ENCODE measurements at regions not wholly inside any gene's neighbourhood (a gene's known extent, or its start where the extent isn't known, plus 50 kb on each side); places are given as distances from the start of the nearest gene placed in this dataset.

DNA sequence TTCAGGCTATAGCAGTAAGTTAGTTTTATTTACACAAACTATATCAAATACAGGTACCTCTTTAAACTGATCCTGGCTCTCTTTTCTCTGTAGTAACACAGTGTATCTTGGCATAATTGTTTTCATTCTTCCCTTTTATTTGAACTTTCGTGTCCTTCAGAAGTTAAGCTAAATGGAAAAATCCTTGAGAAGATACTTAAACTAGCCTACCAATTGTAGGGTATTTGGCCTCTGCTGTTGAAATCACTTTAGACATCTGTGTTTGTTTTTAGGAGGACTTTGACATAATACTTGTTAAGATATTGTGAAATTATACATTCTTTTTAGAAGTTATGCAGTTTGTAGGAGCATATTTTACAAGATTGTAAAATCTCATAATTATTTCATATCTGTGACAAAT, 90.3 kb upstream of the GK2 start:
- Histone ChIP-seq H3K4me3 (no peak overlapping the region), H3K36me3 (no peaks in the 10 kb centered on the region)

DNA sequence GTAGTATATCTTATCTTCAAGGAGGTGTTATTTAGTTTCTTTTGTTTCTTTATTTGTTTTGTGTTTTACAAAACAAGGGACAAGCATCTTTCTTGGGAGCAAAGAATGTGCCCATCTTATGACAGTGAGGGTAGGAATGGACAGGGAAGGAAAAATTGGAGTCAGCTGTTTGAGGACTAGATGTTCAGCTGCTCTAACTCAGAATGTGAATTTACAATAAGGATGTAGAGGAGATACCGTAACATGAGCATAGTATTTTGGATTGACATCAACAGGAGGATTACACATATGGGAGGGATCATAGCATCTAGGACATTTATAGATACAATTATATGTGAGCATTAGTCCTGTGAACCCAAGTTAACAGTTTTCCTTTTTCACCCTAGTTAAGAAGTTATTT, 89.0 kb upstream of the GK2 start:
- TF ChIP-seq, protein P1, sequence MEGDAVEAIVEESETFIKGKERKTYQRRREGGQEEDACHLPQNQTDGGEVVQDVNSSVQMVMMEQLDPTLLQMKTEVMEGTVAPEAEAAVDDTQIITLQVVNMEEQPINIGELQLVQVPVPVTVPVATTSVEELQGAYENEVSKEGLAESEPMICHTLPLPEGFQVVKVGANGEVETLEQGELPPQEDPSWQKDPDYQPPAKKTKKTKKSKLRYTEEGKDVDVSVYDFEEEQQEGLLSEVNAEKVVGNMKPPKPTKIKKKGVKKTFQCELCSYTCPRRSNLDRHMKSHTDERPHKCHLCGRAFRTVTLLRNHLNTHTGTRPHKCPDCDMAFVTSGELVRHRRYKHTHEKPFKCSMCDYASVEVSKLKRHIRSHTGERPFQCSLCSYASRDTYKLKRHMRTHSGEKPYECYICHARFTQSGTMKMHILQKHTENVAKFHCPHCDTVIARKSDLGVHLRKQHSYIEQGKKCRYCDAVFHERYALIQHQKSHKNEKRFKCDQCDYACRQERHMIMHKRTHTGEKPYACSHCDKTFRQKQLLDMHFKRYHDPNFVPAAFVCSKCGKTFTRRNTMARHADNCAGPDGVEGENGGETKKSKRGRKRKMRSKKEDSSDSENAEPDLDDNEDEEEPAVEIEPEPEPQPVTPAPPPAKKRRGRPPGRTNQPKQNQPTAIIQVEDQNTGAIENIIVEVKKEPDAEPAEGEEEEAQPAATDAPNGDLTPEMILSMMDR (IDR thresholded peaks at IDR 0.05), result no peak
- TF ChIP-seq EP300 (IDR thresholded peaks at IDR 0.05) (no peak), POLR2A (IDR thresholded peaks at IDR 0.05) (no peak)
- Histone ChIP-seq H3K4me3 (no peak overlapping the region), H3K36me3 (no peaks in the 10 kb centered on the region), H3K9me3 (no peaks in the 10 kb centered on the region), H3K4me1 (ENCODE audit: insufficient read depth) (no peaks in the 10 kb centered on the region), H3K27me3 (no peaks in the 10 kb centered on the region), H3K27ac (no peak overlapping the region)
- WGBS, 3 donors, result 78 to 82% (median 79%) methylated on average over 1 of the region's 1 CpG
- DNase-seq, result no peak
- intact Hi-C loops (cut with DNase I), result no loop called here

More for the DNA sequence above, 90.3 kb upstream of the GK2 start:
- 15 to 42% (median 16%) methylated on average over 1 of the region's 1 CpG for WGBS, 3 donors
- Histone ChIP-seq H3K4me1 (ENCODE audit: insufficient read depth) (no peaks in the 10 kb centered on the region), H3K27ac (no peak overlapping the region), H3K27me3 (no peaks in the 10 kb centered on the region), H3K9me3 (no peaks in the 10 kb centered on the region)
- no peak for DNase-seq
- TF ChIP-seq POLR2A (IDR thresholded peaks at IDR 0.05) (no peak), EP300 (IDR thresholded peaks at IDR 0.05) (no peak)
- TF ChIP-seq, protein P1 (IDR thresholded peaks at IDR 0.05), result no peak
- intact Hi-C loops (cut with DNase I), result no loop called here

DNA sequence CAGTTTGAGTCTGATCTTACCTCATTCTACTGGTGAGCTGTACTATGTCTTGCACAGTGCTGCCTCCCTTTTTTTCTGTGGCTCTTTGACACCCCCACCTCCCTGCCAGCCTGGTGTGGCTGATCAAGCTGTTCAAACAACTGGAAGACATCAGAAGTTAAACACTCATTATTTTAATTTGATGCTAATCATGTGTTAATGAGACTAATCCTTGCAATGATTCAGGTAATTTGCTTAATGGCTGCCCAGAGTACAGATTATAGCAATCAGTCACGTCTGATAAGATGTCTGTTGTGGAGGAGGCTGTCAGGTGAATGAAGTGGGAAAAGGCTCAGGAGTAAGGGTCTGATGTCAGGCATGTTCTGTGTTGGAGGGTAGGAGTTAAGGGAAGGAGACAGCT, 87.4 kb upstream of the GK2 start:
- no peaks in the 10 kb centered on the region for H3K27me3 ChIP-seq
- H3K4me3 ChIP-seq, result no peak overlapping the region
- no peak overlapping the region for H3K27ac ChIP-seq
- no peak for DNase-seq
- WGBS, 3 donors, result 16 to 25% (median 17%) methylated on average over 1 of the region's 1 CpG
- TF ChIP-seq EP300 (IDR thresholded peaks at IDR 0.05) (no peak), POLR2A (IDR thresholded peaks at IDR 0.05) (no peak)
- TF ChIP-seq, protein P1 (IDR thresholded peaks at IDR 0.05), result no peak
- no peaks in the 10 kb centered on the region for H3K9me3 ChIP-seq
- no peaks in the 10 kb centered on the region for H3K36me3 ChIP-seq
- intact Hi-C loops (cut with DNase I), result no loop called here
- no peaks in the 10 kb centered on the region for H3K4me1 ChIP-seq (ENCODE audit: insufficient read depth)

DNA sequence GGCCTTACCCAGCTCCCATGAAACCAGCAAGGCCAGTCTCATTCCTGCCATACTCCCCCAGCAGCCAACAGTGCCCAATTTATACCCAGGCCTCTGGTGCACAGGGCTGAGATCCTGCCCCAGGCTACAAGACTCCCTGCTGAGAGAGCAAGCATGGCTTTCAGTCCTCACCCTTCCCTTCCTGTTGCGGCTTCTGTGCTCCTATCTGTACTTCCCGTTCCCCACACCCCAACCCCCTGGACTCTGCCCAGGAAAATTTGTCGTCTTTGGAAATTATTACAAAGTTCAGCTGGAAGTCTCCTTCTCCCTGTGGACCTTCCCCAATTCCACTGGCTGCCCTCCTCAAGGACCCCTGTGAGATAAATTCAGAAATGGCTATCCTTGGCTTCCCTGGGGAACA, 84.1 kb upstream of the GK2 start:
- no peak overlapping the region for H3K27ac ChIP-seq
- H3K36me3 ChIP-seq, result no peaks in the 10 kb centered on the region
- TF ChIP-seq EP300 (IDR thresholded peaks at IDR 0.05), result no peak
- TF ChIP-seq POLR2A (IDR thresholded peaks at IDR 0.05), result no peak
- TF ChIP-seq, protein P1 (IDR thresholded peaks at IDR 0.05), result no peak
- intact Hi-C loops (cut with DNase I), result no loop called here
- no peaks in the 10 kb centered on the region for H3K9me3 ChIP-seq
- no peak for DNase-seq
- H3K4me3 ChIP-seq, result no peak overlapping the region
- 37 to 44% (median 44%) methylated on average over 3 of the region's 3 CpGs for WGBS, 3 donors
- H3K4me1 ChIP-seq (ENCODE audit: insufficient read depth), result no peaks in the 10 kb centered on the region
- no peaks in the 10 kb centered on the region for H3K27me3 ChIP-seq

DNA sequence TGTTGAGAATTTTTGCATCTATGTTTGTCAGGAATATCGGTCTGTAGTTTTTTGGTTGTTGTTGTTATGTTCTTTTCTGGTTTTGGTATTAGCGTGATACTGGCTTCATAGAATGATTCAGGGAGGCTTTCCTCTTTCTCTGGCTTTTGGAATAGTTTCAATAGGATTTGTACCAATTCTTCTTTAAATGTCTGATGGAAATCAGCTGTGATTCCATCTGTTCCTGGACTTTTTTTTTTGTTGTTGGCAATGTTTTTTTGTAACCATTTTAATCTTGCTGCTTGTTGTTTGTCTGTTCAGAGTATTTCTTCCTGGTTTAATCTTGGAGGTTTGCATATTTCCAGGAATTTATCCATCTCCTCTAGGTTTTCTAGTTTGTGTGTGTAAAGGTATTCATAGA, 81.5 kb upstream of the GK2 start:
- no peak for DNase-seq
- 78 to 83% (median 83%) methylated on average over 2 of the region's 2 CpGs for WGBS, 3 donors

More for the DNA sequence above, 81.5 kb upstream of the GK2 start:
- Histone ChIP-seq H3K4me3 (no peak overlapping the region), H3K4me1 (ENCODE audit: insufficient read depth) (no peaks in the 10 kb centered on the region), H3K9me3 (no peaks in the 10 kb centered on the region), H3K27ac (no peak overlapping the region), H3K36me3 (no peaks in the 10 kb centered on the region), H3K27me3 (no peaks in the 10 kb centered on the region)
- TF ChIP-seq POLR2A (IDR thresholded peaks at IDR 0.05) (no peak), EP300 (IDR thresholded peaks at IDR 0.05) (no peak)
- TF ChIP-seq, protein P1 (IDR thresholded peaks at IDR 0.05), result no peak
- intact Hi-C loops (cut with DNase I), result no loop called here

Measured in ovary (tissue), 7 donors.